Smooth muscle cell (in vitro differentiated cells): ENCODE measurements at regions not wholly inside any gene's neighbourhood (a gene's known extent, or its start where the extent isn't known, plus 50 kb on each side); places are given as distances from the start of the nearest gene placed in this dataset.
A peak's percentile ranks its signal among the peaks of the same experiment; 100 is the strongest.

Experiments
- DNase-seq: peaks from one replicate; lab custom pipeline; 2025; ENCODE audit not compliant: unreplicated experiment; lab: John Stamatoyannopoulos, UW
- H2AFZ ChIP-seq: fragments of 200-600 bp; sonication (generic); 2 replicates; pipeline ENCODE4 v1.6.0; 2016; ENCODE audit warnings: antibody characterized with exemption, low read depth, mild to moderate bottlenecking
- H3F3A ChIP-seq: fragments of 200-600 bp; sonication (generic); 2 replicates; pipeline ENCODE4 v1.6.0; 2017; ENCODE audit warnings: antibody characterized with exemption, low read depth
- H3K27ac ChIP-seq: fragments of 200-600 bp; sonication (generic); 2 replicates; pipeline ENCODE4 v1.5.1; 2016; ENCODE audit warnings: low read depth, mild to moderate bottlenecking
- H3K27me3 ChIP-seq: fragments of 200-600 bp; sonication (generic); 2 replicates; pipeline ENCODE4 v1.6.1; 2016; ENCODE audit warnings: low read depth, mild to moderate bottlenecking
- H3K36me3 ChIP-seq: fragments of 200-600 bp; sonication (generic); 2 replicates; pipeline ENCODE4 v1.5.1; 2016; ENCODE audit warnings: low read depth
- H3K4me1 ChIP-seq: fragments of 200-600 bp; sonication (generic); 2 replicates; pipeline ENCODE4 v1.5.1; 2016; ENCODE audit warnings: low read depth
- H3K4me2 ChIP-seq: fragments of 200-600 bp; sonication (generic); 2 replicates; pipeline ENCODE4 v1.6.0; 2016; ENCODE audit warnings: mild to moderate bottlenecking
- H3K4me3 ChIP-seq: fragments of 200-600 bp; sonication (generic); 2 replicates; pipeline ENCODE4 v1.5.1; 2016; ENCODE audit warnings: mild to moderate bottlenecking
- H3K79me2 ChIP-seq: fragments of 200-600 bp; sonication (generic); 2 replicates; pipeline ENCODE4 v1.6.0; 2016; ENCODE audit warnings: low read depth, mild to moderate bottlenecking
- H3K9ac ChIP-seq: fragments of 200-600 bp; sonication (generic); 2 replicates; pipeline ENCODE4 v1.6.0; 2016; ENCODE audit warnings: low read depth
- H3K9me3 ChIP-seq: fragments of 200-600 bp; sonication (generic); replicated peaks from 2 replicates; pipeline ENCODE4 v1.5.1; 2016; ENCODE audit warnings: low read depth
- H4K20me1 ChIP-seq: fragments of 200-600 bp; sonication (generic); 2 replicates; pipeline ENCODE4 v1.6.0; 2016; ENCODE audit warnings: low read depth
- CTCF ChIP-seq: fragments of 200-600 bp; sonication (generic); IDR thresholded peaks from 2 replicates; pipeline ENCODE4 v1.5.1; 2017; ENCODE audit warnings: borderline replicate concordance, mild to moderate bottlenecking, antibody characterized with exemption; ENCODE audit not compliant: insufficient read depth, poor library complexity, severe bottlenecking
- whole genome bisulfite sequencing: methylation state at CpG from one replicate; pipeline ENCODE4 v1.1.7; 2016; ENCODE audit warnings: low lambda C conversion rate; 5-methylcytosine and 5-hydroxymethylcytosine counted together

- H3K36me3 ChIP-seq = no peaks in the 10 kb centered on the region
- no peaks in the 10 kb centered on the region for H3K79me2 ChIP-seq
- no peaks in the 10 kb centered on the region for H4K20me1 ChIP-seq
- no peak overlapping the region for H3K4me3 ChIP-seq
- peak overlapping the region; percentile 50 for H2AFZ ChIP-seq
- no peak overlapping the region for H3K4me2 ChIP-seq
- H3K9me3 ChIP-seq = no peaks in the 10 kb centered on the region
- H3K27me3 ChIP-seq = no peaks in the 10 kb centered on the region
- H3K9ac ChIP-seq = no peak overlapping the region
- no peak overlapping the region for H3K27ac ChIP-seq
- H3K4me1 ChIP-seq = peaks cover 28% of the 10 kb centered on the region
- TF ChIP-seq CTCF = no peak
- peaks cover 7% of the 10 kb centered on the region for H3F3A ChIP-seq
- no peak for DNase-seq
- WGBS = 52% methylated on average over 9 of the region's 9 CpGs
Observed at GRCh38 chr2:7725171-7725849, 808.1 kb downstream of the RNF144A start.

- Histone ChIP-seq H3K4me2 (no peak overlapping the region), H3K27ac (no peak overlapping the region), H3K9me3 (no peaks in the 10 kb centered on the region), H3K4me1 (peaks cover 27% of the 10 kb centered on the region), H3K4me3 (no peak overlapping the region), H3K9ac (no peak overlapping the region), H3K36me3 (no peaks in the 10 kb centered on the region), H3K27me3 (no peaks in the 10 kb centered on the region), H3F3A (peaks cover 7% of the 10 kb centered on the region), H4K20me1 (no peaks in the 10 kb centered on the region), H3K79me2 (no peaks in the 10 kb centered on the region), H2AFZ (peak overlapping the region; percentile 50)
- WGBS = 86% methylated on average over 1 of the region's 1 CpG
- TF ChIP-seq CTCF = no peak
- DNase-seq = no peak
Observed at GRCh38 chr2:7725850-7726242, 808.6 kb downstream of the RNF144A start.

GRCh38 chr2:7726989-7727388, 809.8 kb downstream of the RNF144A start:
- H2AFZ ChIP-seq = no peak overlapping the region
- H3K4me1 ChIP-seq = peaks cover 19% of the 10 kb centered on the region
- H3K27me3 ChIP-seq = no peaks in the 10 kb centered on the region
- H3K27ac ChIP-seq = no peak overlapping the region
- no peak overlapping the region for H3K9ac ChIP-seq
- H3K9me3 ChIP-seq = no peaks in the 10 kb centered on the region
- TF ChIP-seq CTCF = no peak
- H4K20me1 ChIP-seq = no peaks in the 10 kb centered on the region
- no peaks in the 10 kb centered on the region for H3K79me2 ChIP-seq
- no peak overlapping the region for H3K4me3 ChIP-seq
- 96% methylated on average over 3 of the region's 3 CpGs for WGBS
- H3F3A ChIP-seq = peaks cover 7% of the 10 kb centered on the region
- H3K4me2 ChIP-seq = no peak overlapping the region
- DNase-seq = no peak
- no peaks in the 10 kb centered on the region for H3K36me3 ChIP-seq

- no peak overlapping the region for H3K4me3 ChIP-seq
- no peak overlapping the region for H3K27ac ChIP-seq
- H3K36me3 ChIP-seq = no peaks in the 10 kb centered on the region
- no peak for DNase-seq
- peaks cover 19% of the 10 kb centered on the region for H3K4me1 ChIP-seq
- H3K9me3 ChIP-seq = no peaks in the 10 kb centered on the region
- no peak overlapping the region for H3K9ac ChIP-seq
- no peaks in the 10 kb centered on the region for H3K27me3 ChIP-seq
- no peaks in the 10 kb centered on the region for H3K79me2 ChIP-seq
- H2AFZ ChIP-seq = no peak overlapping the region
- 97% methylated on average over 8 of the region's 8 CpGs for WGBS
- no peak overlapping the region for H3K4me2 ChIP-seq
- H3F3A ChIP-seq = peaks cover 7% of the 10 kb centered on the region
- no peak for TF ChIP-seq CTCF
- H4K20me1 ChIP-seq = no peaks in the 10 kb centered on the region
Observed at GRCh38 chr2:7728388-7728787, 811.2 kb downstream of the RNF144A start.
